Hepatocyte (in vitro differentiated cells): ENCODE measurements at regions not wholly inside any gene's neighbourhood (a gene's known extent, or its start where the extent isn't known, plus 50 kb on each side); places are given as distances from the start of the nearest gene placed in this dataset.

Source experiments
- CTCF ChIP-seq: fragments of 200-600 bp; sonication (generic); IDR thresholded peaks from 2 replicates; pipeline ENCODE4 v1.5.1; 2016; ENCODE audit warnings: antibody characterized with exemption, mild to moderate bottlenecking; ENCODE audit not compliant: poor library complexity
- EZH2 ChIP-seq: fragments of 200-600 bp; sonication (generic); IDR thresholded peaks from 2 replicates; pipeline ENCODE4 v1.6.1; 2016; ENCODE audit warnings: antibody characterized with exemption, mild to moderate bottlenecking, borderline replicate concordance
- EZH2phosphoT487 ChIP-seq: fragments of 200-600 bp; sonication (generic); IDR thresholded peaks from one replicate; pipeline ENCODE4 v1.6.1; 2018; ENCODE audit warnings: antibody characterized with exemption, mild to moderate bottlenecking, low read depth, moderate library complexity; ENCODE audit not compliant: unreplicated experiment, severe bottlenecking

GRCh38 chr22:26821854-26822253 lies 164.5 kb downstream of the MIAT start:
- TF ChIP-seq EZH2phosphoT487 (no peak), CTCF (no peak), EZH2 (no peak)
